ELR (cell line): ENCODE measurements at regions not wholly inside any gene's neighbourhood (a gene's known extent, or its start where the extent isn't known, plus 50 kb on each side); places are given as distances from the start of the nearest gene placed in this dataset.
A peak's percentile ranks its signal among the peaks of the same experiment; 100 is the strongest.
"Not testable (repeated sequence)": the region's sequence is repeated elsewhere in the genome, so short reads cannot be mapped to it uniquely, and the experiment has no call there.

ENCODE experiments used
- DNase-seq: peaks from one replicate; pipeline ENCODE4 v3.0.0-alpha.2; 2015; ENCODE audit warnings: low read depth

DNA sequence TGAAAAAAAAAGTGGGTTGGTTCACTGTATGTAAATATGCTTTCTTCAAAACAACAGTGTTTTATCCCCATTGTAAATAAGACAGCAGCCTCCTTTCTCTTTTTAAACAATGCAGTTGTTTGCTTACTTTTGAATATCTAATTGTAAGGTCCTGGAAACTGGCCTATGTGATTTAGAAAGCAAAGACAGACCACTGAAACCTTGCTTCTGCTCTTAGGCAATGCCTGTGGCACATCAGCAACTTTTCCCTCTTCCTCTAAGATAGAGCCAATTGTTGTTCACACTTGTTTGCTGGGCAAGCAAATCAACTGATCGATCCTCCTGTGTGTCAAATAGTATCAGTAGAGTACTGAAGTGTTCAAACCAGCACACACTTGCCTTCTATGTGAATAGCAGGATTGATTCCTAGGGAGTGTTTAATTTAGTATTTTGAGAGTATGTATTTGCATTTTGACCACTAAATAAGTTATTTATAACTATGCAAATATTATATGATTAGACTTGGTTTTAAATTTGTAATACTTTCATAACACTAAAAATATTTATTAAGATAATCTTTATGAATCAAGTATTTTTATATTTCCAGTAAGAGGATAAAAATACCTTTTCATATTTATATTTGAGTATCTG, 55.4 kb upstream of the GRPR start:
- DNase-seq = no peak

DNA sequence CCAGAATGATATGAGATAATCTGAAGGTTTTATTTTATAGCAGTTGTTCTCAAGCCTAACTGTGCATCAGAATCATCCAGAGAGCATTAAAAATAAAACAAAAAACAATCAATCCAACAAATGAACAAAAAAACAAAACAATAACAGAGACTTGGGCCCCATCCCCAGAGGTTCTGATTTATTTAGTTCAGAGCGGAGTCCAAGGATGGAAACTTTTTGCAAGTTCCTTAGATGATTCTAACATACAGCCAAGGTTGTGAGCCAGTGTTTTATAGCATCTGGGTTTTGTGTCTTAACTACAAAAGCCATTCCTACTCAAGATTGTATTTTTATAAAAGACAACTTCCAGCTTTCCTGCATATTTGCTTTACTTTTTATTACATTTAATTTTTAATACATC, 59.4 kb upstream of the GRPR start:
- no peak for DNase-seq

DNA sequence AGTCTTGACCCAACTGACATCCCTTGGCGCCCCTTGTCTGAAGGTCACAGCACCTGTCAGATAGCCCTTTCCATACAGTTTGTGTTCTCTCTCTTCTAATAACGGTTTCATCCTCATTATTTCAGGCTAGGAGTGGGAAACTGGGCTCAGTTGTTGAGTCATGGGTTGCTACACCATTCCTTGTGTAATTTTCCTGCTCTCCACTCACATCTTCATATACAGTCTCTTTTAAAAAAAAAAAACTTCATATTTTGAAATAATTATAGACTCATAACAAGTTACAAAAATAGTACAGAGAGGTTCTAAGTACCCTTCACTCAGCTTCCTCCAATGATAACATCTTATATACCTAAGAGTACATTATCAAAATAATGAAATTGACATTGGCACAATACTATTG, 60.2 kb upstream of the GRPR start:
- DNase-seq = no peak

DNA sequence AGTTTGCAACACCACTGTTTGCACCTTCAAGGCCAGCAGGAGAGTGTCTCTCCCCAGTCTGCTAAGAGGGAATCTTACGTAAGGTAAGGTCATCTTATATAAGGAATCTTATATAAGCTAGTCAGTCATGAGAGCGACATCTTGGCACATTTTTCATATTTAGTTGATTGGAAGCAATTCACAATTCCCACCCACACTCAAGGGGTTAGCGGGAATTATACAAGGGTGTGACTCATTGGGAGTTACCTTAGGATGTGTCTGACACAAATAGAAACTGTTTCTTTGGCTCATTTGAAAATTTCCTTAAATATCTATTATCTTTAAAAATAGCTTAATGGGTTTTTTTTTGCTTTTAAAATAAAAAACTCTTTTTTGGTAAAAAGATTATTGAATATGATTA, 62.1 kb upstream of the GRPR start:
- DNase-seq = no peak

DNA sequence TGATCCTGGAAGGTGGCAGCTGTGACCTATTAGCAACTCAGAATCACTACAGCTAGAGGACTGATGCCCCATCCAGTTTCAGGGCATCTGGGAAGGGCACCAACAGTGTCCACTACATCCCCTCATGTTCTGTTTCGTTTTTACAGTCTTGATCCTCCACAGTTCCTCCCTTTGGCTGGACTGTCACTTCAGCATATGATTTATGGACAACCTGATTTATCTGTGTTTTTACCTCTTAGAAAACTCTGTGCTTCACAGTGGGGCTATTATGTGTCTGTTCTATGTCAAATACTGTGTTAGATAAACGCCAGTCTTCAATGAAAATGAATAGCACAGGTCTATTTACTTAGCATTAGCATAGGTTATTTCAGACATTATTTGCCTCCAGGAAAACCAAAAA, 63.1 kb upstream of the GRPR start:
- no peak for DNase-seq

DNA sequence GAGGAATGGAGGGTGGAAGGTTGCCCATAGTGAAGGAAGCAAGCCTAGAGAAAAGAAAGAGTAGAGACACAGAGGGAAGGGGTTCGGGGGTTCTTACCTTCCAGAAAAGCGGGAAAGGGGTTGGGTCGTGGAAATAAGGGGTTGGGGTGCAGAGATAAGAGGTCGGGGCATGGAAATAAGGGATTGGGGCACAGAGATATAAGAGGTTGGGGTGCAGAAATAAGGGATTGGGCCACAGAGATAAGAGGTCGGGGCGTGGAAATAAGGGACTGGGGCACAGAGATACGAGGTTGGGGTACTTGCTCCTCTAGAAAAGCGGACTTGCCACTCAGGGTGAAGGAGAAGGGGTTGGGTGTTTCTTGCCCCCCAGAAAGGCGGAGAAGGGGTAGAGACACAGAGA, 74.2 kb upstream of the GRPR start:
- not testable (repeated sequence) for DNase-seq

DNA sequence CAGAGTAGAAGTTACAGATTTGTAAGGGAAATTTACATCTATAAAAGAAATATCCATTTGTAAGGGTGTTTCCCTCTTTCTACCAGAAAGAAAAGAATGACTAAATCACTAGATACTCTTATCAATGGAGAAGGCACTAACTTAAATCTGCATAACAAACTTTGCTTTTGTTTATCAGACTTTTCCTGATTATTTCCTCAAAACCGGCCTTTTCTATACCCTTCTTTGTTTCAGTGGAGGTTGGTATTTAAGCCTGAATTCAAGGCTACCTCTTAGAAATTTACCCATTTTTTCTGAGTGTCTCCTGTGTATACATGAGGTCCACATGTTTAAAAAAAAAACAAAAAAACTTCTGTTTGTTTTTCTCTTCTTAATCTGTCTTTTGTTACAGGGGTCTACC, 80.4 kb upstream of the GRPR start:
- no peak for DNase-seq

DNA sequence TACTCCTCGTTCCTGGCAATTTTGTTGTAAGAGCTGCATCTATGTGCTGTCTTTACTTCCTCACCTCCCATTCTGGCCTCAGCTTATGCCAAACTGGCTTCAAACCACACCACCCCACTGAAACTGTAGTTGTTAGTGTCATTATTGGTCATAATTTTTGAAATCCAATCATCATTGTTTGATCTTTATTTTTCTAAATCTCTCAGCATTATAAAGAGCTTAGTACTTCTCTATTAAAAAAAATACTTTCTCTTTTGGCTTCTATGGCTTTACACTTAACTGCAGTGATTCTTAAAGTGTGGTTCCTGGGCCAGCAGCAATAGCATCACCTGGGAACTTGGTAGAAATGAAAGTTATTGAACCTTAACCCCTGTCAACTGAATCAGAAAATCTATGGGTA, 83.5 kb upstream of the GRPR start:
- no peak for DNase-seq

DNA sequence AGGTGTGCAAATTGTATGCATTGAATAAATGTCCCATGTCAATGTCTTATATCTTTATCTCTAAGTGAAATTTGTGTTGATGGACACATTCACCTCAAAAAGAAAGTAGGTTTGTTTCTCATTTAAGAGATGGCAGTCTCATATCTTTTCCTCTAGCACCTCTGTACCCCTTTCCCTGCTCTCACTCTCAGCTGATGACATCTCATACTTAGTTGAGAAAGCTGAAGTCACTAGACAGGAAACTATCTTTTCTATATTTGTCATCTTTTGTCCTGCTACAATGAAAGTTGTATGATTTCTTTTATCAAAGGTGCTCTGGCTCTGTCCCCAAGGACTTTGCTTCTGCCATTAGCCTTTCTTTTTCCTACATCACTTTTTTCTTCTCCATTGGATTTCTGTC, 84.0 kb upstream of the GRPR start:
- DNase-seq = no peak

DNA sequence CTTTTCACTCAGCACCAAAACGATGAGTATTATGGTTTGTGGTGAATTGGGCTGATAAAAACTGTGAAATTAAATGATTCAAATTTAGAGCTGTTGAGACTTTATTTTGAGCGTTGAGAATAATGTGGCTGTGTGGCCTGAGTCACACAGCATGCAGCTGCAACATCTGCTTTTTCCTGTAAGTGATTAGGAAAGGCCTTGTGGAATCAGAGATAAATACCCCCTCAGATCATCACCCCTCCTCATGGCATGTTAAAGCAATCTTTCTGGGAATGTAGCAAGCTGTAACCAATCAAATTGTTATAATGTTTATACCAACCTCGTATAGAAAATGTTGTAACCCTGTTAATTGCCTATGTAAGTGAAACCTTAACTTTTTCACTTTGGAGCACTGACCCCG, 90.0 kb upstream of the GRPR start:
- DNase-seq = no peak

DNA sequence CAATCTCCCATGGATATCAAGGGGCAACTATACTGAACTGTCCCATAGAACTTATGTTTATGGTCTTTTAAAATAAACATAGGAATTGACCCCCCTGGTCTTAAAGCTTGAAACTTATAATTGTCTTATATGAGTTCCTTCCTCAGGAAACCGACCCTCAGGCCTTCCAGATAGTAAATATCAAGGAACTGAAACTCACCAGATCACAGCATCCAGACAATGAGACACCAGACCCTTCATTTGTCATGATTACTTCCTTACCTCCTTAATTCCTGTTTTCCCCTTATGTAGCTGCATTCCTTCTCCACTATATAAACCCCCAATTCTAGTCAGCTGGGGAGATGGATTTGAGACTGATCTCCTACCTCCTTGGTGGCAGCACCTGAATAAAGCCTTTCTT, 94.8 kb upstream of the GRPR start:
- DNase-seq = no peak

DNA sequence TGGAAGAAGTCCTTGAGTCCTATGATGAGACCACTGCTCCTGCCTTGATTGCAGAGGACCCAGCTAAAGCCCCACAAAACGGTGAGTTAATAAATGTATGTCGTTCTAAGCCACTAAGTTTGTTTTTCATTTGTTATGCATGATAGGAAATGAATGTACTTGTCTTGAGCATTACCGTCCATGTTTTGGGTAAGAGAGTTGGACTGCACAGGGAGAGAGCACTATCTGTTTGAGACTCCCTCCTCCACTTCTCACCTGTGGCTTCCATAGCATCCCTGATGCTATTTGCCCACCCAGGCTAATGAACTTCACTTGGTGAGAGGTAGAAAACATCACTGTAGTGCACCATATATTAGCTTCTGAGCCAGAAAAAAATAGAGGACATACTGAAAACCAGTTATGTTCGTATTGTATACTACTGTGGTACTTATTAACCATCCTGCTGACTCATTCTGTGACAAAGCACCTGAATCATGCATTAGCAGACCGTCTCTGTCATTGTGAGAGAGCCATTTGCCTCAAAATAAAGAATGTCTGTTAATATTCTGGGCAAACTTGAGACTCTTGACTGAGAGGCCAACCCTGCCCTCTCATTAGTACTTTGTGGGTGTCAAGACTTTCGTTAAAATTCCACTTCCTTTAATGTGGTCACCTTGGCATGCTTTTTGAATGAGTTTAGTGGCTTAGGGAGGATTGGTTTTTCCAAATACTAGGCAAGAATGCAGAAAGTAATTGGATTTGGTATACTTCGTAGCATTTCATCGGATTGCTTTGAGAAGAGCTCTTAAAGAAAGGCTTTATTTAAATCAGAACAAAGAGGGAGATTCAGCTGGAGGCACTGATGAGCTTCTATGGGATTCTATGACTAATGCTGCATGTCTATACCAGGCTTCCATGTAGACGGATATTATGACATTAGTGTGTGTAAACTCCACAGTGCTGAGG, 99.3 kb upstream of the GRPR start:
- peak; percentile 77 for DNase-seq

DNA sequence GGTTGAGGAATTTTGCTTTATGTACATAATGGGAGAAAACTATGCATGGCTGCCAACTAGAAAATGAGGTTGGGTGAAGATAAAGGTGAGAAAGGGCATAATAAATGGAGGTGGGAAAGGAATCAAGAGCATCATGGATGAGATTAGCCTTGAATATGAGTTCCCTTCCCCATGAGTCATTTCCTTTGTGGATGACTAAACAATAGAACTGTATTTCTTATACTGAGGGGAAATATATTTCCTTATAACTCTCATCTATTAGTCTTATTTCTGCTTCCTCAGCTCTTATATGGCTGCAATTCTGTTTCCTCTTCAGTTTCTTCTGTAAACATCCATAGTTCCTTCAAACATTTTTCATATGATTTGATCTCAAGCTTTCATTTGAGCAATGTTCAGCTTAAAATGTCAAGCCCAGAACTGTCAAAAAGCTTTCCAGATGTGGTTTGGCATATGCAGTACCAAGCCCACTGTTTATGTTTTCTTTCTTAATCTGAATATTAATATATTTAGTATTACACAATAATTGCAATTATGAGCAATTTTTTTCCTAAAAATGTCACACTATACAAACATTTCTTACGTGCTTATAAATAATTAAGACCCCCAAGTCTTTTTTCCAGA, 100.7 kb upstream of the GRPR start:
- peak; percentile 74 for DNase-seq

DNA sequence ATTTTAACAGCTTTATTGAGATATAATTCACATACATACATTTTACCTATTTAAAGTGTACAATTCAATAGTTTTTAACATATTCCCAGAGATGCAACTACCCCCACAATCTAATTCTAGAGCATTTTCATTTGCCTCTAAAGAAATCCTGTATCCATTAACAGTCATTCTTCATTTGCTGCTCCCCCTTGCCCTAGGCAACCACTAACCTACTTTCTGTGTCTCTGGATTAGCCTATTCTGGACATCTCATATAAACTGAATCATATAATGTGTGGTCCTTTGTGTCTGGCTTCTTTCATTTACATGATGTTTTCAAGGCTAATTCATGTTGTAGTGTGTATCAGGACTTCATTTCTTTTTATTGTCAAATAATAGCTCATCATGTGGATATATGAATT, 105.1 kb upstream of the GRPR start:
- DNase-seq = no peak

DNA sequence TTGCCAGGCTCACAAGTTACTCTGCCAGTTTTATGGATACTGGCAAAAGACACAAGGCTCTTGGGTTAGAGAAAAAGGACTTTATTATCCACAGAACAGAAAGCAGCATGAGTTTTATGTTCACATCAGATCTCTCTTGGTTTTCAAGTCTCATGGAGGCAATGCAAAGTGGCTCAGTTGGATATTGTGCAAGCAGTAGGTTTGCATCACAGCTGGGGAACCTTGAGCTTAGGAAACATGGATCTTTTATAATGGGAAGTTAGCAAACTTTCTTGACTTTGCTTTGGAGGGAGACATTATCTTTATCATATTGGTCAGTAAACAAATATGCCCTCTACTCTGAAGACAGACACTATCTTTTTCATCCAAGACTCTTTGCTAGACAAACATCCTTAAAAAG, 109.2 kb upstream of the GRPR start:
- DNase-seq = no peak

DNA sequence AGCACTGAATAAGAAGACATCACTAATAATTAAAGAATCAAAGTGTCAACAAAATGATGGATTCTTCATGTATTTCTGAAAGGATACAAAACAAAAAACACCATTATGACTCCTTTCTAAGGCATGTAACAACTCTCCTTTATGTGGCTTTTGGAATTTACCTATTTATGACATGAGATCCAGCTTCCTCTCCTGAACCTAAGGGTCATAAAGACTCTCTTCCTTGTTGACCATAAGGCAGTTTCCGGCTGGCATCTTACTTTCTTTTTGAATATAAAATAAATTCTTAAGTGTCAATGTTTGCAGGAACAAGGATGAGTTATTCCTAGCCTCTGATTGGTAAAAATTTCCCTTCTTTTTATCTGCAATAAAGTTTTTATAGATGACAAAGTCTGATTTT, 111.1 kb upstream of the GRPR start:
- no peak for DNase-seq

DNA sequence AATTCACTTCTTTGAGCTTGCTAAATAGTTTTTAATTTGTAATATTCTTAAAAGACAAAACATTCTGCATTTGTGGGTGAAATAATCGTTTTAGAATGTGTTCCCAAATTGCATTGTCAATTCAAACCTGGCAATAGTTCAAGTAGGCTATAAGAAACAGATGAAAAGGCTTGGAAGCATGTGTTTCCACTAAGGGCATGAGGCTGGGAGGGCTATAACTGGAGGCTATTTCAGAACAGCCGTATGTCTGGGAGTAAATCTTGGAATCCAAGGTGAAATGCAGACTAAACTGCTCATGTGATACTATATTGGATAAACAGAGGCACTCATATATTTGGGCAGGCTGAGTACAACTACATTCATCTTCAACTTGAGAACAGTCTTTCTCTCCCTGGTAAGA, 117.4 kb upstream of the GRPR start:
- no peak for DNase-seq

DNA sequence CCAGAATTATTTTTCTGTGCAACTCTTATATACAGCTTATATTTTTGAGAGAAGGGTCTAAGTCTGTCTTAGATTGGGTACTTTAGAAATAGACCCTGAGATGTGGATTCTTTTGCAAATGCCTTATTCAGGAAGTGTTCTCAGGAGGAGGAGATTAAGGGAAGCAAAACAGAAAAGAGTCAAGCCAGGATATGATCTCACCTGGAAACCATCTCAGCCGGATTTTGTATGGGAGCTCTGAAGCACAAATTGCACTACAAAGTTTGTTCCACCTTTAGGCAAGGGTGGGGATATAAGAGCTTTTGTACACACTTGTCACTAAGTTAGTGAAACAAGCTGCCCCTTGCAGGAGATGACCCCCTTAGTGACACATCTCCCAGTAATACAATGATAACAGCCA, 121.2 kb upstream of the GRPR start:
- DNase-seq = peak; percentile 47

DNA sequence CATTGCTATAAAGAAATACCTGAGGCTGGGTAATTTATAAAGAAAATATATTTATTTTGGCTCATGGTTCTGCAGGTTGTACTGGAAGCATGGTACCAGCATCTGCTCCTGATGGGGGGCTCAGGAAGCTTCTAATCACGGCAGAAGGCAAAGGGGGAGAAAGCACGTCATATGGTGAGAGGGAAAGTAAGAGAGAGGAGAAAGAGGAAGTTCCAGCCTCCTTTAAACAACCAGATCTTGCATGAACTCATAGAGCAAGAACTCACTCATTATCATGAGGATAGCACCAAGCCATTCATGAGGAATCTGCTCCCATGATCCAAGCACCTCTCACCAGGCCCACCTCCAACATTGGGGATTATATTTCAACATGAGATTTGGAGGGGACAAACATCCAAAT, 125.0 kb upstream of the GRPR start:
- no peak for DNase-seq

DNA sequence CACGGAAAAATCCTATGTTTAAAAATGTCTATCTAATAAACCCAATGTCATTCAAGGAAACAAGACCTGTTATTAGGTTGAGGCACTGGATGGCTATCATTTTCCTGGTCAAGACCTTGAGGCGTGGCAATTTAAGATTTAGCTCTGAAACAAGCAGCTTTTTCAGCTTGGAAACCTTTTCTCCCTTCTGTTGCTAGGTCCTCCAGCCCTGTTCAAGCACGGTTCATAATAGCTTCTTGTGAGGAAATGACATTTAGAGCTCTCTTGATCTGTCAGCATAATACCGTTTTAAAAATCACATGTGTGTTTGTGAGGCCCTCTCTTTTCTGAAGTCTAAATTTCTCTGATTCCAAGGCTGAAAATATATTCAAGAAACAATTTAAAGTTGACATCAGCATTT, 133.6 kb upstream of the GRPR start:
- DNase-seq = no peak

DNA sequence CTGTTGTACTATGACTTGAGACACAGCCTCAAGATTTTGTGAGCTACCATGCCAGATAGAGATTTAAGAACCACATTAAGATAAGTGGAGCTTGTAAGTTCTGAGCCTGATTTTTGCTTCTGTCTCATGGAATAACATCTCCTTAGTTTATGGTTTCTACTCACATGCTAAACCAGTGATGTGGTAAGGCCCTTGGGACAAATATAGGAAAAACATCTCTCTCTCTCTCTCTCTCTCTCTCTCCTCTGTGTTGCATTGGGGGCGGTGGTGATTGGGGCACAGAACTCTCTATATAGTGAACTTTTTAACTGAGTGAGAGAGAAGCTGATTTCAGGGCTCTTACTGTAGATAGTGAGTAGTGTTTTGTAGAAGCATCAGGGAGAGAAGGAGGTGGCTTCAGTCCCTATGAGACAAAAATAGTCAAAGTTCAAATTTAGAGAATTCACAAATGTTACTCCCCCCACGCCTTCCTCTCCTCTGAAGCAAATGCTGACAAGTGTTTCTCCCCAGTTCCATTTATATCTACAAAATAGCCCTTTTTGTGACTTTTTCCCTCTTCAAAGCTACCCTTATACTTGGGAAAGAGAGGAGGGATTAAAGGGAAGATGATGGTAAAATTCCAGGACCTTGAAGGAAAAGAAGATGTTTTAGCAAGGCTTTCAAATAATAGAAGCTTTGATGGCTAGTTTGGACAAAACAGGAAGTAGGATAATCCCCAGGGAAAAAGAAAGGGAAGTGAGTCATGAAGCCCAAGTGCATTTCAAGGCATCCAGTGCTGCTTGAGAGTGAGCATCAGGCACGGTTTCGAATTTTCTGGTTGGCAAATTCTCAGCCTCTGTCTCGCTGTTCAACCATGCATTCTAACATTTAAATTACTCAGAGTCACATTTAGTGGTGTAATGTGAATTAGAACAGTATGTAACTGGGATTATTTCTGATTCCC, 134.3 kb upstream of the AP1S2 start:
- DNase-seq = peak; percentile 71

DNA sequence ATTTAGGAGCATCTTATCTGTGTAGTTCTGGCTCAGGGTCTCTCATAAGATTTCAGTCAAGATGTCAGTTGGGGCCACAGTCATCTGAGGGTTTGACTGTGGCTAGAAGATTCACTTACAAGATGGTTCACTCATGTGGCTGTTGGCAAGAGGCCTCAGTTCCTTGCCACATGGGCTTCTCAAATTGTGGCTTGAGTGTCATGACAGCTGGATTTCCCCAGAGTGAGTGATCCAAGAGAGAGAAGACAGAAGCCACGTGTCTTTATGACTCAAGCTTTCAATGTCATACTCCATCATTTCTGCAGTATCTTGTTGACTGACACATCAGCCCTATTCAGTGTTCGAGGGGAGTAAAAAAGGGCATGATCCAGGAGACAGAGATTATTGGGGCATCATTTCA, 131.3 kb upstream of the AP1S2 start:
- no peak for DNase-seq
